ENCODE measurements at regions not wholly inside any gene's neighbourhood (a gene's known extent, or its start where the extent isn't known, plus 50 kb on each side); places are given as distances from the start of the nearest gene placed in this dataset.

GRCh38 chr4:124321364-124321763, 391.2 kb downstream of the ANKRD50 start:
- no peak for DNase-seq (ENCODE audit: low read depth)

GRCh38 chr4:124322234-124323065, 390.1 kb downstream of the ANKRD50 start:
- DNase-seq (ENCODE audit: low read depth): no peak

GRCh38 chr4:124325690-124326089, 386.8 kb downstream of the ANKRD50 start:
- DNase-seq (ENCODE audit: low read depth): no peak

- no peak for DNase-seq (ENCODE audit: low read depth)
Observed at GRCh38 chr4:124329134-124329533, 383.4 kb downstream of the ANKRD50 start.

- DNase-seq (ENCODE audit: low read depth): no peak
Observed at GRCh38 chr4:124330045-124330444, 382.5 kb downstream of the ANKRD50 start.

GRCh38 chr4:124331781-124332180, 380.8 kb downstream of the ANKRD50 start:
- no peak for DNase-seq (ENCODE audit: low read depth)

GRCh38 chr4:124333466-124333865, 379.1 kb downstream of the ANKRD50 start:
- DNase-seq (ENCODE audit: low read depth): no peak

- DNase-seq (ENCODE audit: low read depth): no peak
Observed at GRCh38 chr4:124334119-124334518, 378.4 kb downstream of the ANKRD50 start.

- DNase-seq (ENCODE audit: low read depth): no peak
Observed at GRCh38 chr4:124337874-124338273, 374.7 kb downstream of the ANKRD50 start.

GRCh38 chr4:124343661-124344171, 368.8 kb downstream of the ANKRD50 start:
- DNase-seq (ENCODE audit: low read depth): no peak

- no peak for DNase-seq (ENCODE audit: low read depth)
Observed at GRCh38 chr4:124372916-124373315, 339.6 kb downstream of the ANKRD50 start.

- DNase-seq (ENCODE audit: low read depth): no peak
Observed at GRCh38 chr4:124386163-124386562, 326.4 kb downstream of the ANKRD50 start.

GRCh38 chr4:124386648-124387047, 325.9 kb downstream of the ANKRD50 start:
- no peak for DNase-seq (ENCODE audit: low read depth)

- DNase-seq (ENCODE audit: low read depth): no peak
Observed at GRCh38 chr4:124389591-124389990, 322.9 kb downstream of the ANKRD50 start.

GRCh38 chr4:124390861-124391260, 321.7 kb downstream of the ANKRD50 start:
- DNase-seq (ENCODE audit: low read depth): no peak

- DNase-seq (ENCODE audit: low read depth): no peak
Observed at GRCh38 chr4:124396333-124396732, 316.2 kb downstream of the ANKRD50 start.

- no peak for DNase-seq (ENCODE audit: low read depth)
Observed at GRCh38 chr4:124401606-124402005, 310.9 kb downstream of the ANKRD50 start.

- DNase-seq (ENCODE audit: low read depth): no peak
Observed at GRCh38 chr4:124409044-124409443, 303.5 kb downstream of the ANKRD50 start.

GRCh38 chr4:124414276-124415040, 298.1 kb downstream of the ANKRD50 start:
- no peak for DNase-seq (ENCODE audit: low read depth)

GRCh38 chr4:124415146-124415545, 297.4 kb downstream of the ANKRD50 start:
- no peak for DNase-seq (ENCODE audit: low read depth)

- DNase-seq (ENCODE audit: low read depth): no peak
Observed at GRCh38 chr4:124417371-124417770, 295.2 kb downstream of the ANKRD50 start.

- DNase-seq (ENCODE audit: low read depth): no peak
Observed at GRCh38 chr4:124420166-124420695, 292.3 kb downstream of the ANKRD50 start.

GRCh38 chr4:124423160-124423559, 289.4 kb downstream of the ANKRD50 start:
- no peak for DNase-seq (ENCODE audit: low read depth)

Measured in activated T-helper 1 cell treated with Interleukin-2 at 50 U/mL for 16 hours (primary cell).